ENCODE measurements at regions not wholly inside any gene's neighbourhood (a gene's known extent, or its start where the extent isn't known, plus 50 kb on each side); places are given as distances from the start of the nearest gene placed in this dataset.

- no peak overlapping the region for H3K4me3 ChIP-seq (ENCODE audit: low read depth, low read length)
Observed at GRCh38 chr4:35525192-35525978, 718.9 kb downstream of the ARAP2 start.

GRCh38 chr4:35526456-35526855 lies 717.9 kb downstream of the ARAP2 start:
- DNase-seq (ENCODE audit: low read depth), result no peak
- H3K4me3 ChIP-seq (ENCODE audit: low read depth, low read length), result no peak overlapping the region

More at GRCh38 chr4:35525192-35525978, 718.9 kb downstream of the ARAP2 start:
- DNase-seq (ENCODE audit: low read depth), result no peak

- no peak for DNase-seq (ENCODE audit: low read depth)
Observed at GRCh38 chr4:35534962-35535361, 709.4 kb downstream of the ARAP2 start.

GRCh38 chr4:35538807-35539206 lies 705.5 kb downstream of the ARAP2 start:
- no peak for DNase-seq (ENCODE audit: low read depth)
- H3K4me3 ChIP-seq (ENCODE audit: low read depth, low read length), result no peak overlapping the region

More at GRCh38 chr4:35534962-35535361, 709.4 kb downstream of the ARAP2 start:
- H3K4me3 ChIP-seq (ENCODE audit: low read depth, low read length), result no peak overlapping the region

GRCh38 chr4:35539404-35540055 lies 704.8 kb downstream of the ARAP2 start:
- no peak overlapping the region for H3K4me3 ChIP-seq (ENCODE audit: low read depth, low read length)
- DNase-seq (ENCODE audit: low read depth), result no peak

GRCh38 chr4:35541146-35541887 lies 703.0 kb downstream of the ARAP2 start:
- no peak overlapping the region for H3K4me3 ChIP-seq (ENCODE audit: low read depth, low read length)
- DNase-seq (ENCODE audit: low read depth), result no peak

GRCh38 chr4:35541888-35542213 lies 702.5 kb downstream of the ARAP2 start:
- no peak for DNase-seq (ENCODE audit: low read depth)
- H3K4me3 ChIP-seq (ENCODE audit: low read depth, low read length), result no peak overlapping the region

GRCh38 chr4:35548921-35549320 lies 695.4 kb downstream of the ARAP2 start:
- DNase-seq (ENCODE audit: low read depth), result no peak
- no peak overlapping the region for H3K4me3 ChIP-seq (ENCODE audit: low read depth, low read length)

- DNase-seq (ENCODE audit: low read depth), result no peak
- H3K4me3 ChIP-seq (ENCODE audit: low read depth, low read length), result no peak overlapping the region
Observed at GRCh38 chr4:35556387-35556786, 687.9 kb downstream of the ARAP2 start.

- DNase-seq (ENCODE audit: low read depth), result no peak
- H3K4me3 ChIP-seq (ENCODE audit: low read depth, low read length), result no peak overlapping the region
Observed at GRCh38 chr4:35559559-35560365, 684.6 kb downstream of the ARAP2 start.

- no peak overlapping the region for H3K4me3 ChIP-seq (ENCODE audit: low read depth, low read length)
- DNase-seq (ENCODE audit: low read depth), result no peak
Observed at GRCh38 chr4:35562861-35563260, 681.5 kb downstream of the ARAP2 start.

GRCh38 chr4:35565640-35566039 lies 678.7 kb downstream of the ARAP2 start:
- DNase-seq (ENCODE audit: low read depth), result no peak
- no peak overlapping the region for H3K4me3 ChIP-seq (ENCODE audit: low read depth, low read length)

- no peak overlapping the region for H3K4me3 ChIP-seq (ENCODE audit: low read depth, low read length)
- DNase-seq (ENCODE audit: low read depth), result no peak
Observed at GRCh38 chr4:35591035-35591434, 653.3 kb downstream of the ARAP2 start.

GRCh38 chr4:35604252-35604651 lies 640.1 kb downstream of the ARAP2 start:
- DNase-seq (ENCODE audit: low read depth), result no peak
- no peak overlapping the region for H3K4me3 ChIP-seq (ENCODE audit: low read depth, low read length)

GRCh38 chr4:35604724-35605123 lies 639.6 kb downstream of the ARAP2 start:
- DNase-seq (ENCODE audit: low read depth), result no peak
- no peak overlapping the region for H3K4me3 ChIP-seq (ENCODE audit: low read depth, low read length)

- no peak for DNase-seq (ENCODE audit: low read depth)
- H3K4me3 ChIP-seq (ENCODE audit: low read depth, low read length), result no peak overlapping the region
Observed at GRCh38 chr4:35608205-35608604, 636.1 kb downstream of the ARAP2 start.

GRCh38 chr4:35614120-35614519 lies 630.2 kb downstream of the ARAP2 start:
- no peak overlapping the region for H3K4me3 ChIP-seq (ENCODE audit: low read depth, low read length)
- no peak for DNase-seq (ENCODE audit: low read depth)

- no peak for DNase-seq (ENCODE audit: low read depth)
- H3K4me3 ChIP-seq (ENCODE audit: low read depth, low read length), result no peak overlapping the region
Observed at GRCh38 chr4:35639929-35640328, 604.4 kb downstream of the ARAP2 start.

- no peak for DNase-seq (ENCODE audit: low read depth)
- no peak overlapping the region for H3K4me3 ChIP-seq (ENCODE audit: low read depth, low read length)
Observed at GRCh38 chr4:35643661-35644060, 600.7 kb downstream of the ARAP2 start.

GRCh38 chr4:35644591-35644990 lies 599.7 kb downstream of the ARAP2 start:
- DNase-seq (ENCODE audit: low read depth), result no peak
- H3K4me3 ChIP-seq (ENCODE audit: low read depth, low read length), result no peak overlapping the region
